Right renal pelvis (tissue), 4 donors: ENCODE measurements at regions not wholly inside any gene's neighbourhood (a gene's known extent, or its start where the extent isn't known, plus 50 kb on each side); places are given as distances from the start of the nearest gene placed in this dataset.
A peak's percentile ranks its signal among the peaks of the same experiment; 100 is the strongest.

Source experiments
- DNase-seq, 4 donors: peaks; one replicate each; pipeline ENCODE4 v3.0.0-alpha.2; 2013; ENCODE audit warnings: low read depth in 4 of 4, low spot score in 3 of 4, missing footprints in 1 of 4

DNA sequence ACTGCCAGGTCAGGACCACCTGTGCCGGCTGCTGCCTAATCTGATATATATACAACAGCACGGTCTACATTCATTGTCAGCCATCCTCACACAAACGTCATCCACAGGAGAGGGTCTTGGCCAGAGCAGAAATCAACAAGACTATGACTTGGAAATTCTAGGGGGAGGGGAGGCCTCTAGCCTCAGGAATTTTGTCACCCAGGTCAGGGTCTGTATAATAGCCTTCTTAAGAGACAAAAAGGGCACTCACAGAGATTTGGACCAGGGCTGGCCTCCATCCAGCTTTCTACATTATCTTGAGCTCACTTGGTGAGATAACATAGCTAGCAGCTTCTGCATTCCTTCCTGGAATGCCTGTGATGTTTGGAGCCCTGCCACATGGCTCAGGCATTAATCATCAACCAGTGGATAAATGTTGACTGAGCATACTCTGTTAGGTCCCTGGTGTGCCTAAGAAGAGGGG is 50.4 kb upstream of the CTIF start:
- peak in 1 of 4 donors; percentile 28 for DNase-seq

DNA sequence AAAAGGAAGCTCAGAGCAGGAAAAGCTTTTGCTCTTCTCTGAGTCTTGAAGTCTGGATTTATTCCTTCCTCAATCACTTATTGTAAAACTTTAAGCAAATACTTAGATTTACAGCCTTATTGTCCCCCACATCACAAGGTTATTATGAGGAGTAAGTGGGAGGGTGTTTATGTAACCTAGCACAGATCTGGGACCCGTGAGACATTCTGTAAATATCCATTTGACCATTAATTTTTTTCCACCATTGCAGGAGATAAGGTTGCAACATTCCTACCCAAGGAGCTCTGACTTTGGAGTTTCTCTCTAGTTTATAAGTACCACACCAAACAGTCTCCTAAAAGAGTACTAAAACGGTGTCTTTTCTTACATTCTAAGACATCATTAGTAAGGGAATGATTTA is 52.1 kb upstream of the CTIF start:
- no peak for DNase-seq

GRCh38 chr18:48485828-48486405 is 52.9 kb upstream of the CTIF start:
- DNase-seq: no peak

DNA sequence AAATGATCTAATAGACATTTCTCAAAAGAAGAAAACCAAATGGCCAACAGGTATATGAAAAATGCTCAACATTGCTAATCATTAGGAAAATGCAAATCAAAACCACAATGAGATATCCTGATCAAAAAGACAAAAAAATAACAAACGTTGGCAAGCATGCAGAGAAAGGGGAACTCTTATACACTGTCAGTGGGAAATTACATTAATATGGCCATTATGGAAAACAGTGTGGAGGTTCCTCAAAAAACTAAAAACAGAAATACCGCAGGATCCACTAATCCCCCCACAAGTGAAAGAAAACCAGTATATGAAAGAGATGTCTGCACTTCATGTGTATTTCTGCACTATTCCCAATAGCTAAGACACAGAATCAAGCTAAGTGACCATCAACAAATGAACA is 57.7 kb upstream of the CTIF start:
- no peak for DNase-seq

DNA sequence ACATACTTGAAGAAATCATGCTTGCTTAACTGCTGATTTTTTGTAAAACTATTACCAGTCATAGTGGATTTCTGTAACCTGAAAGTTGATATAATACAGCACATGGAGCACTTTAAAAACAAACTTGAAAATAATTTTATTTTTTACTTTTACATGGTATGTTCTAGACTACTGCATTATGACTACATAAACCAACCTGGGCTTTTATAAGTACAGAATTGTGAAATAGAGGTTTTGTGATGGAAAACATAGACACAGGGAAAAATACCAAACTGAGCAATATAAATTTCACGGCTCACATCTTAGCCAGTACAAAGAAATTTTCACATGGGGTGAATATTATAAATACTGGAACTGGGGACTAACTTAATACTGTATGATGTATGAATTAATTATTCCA is 59.3 kb upstream of the CTIF start:
- DNase-seq: no peak

- DNase-seq: no peak
These were observed 61.5 kb upstream of the CTIF start for GRCh38 chr18:48477348-48477747.

GRCh38 chr18:48476550-48476917 is 62.3 kb upstream of the CTIF start:
- no peak for DNase-seq

DNA sequence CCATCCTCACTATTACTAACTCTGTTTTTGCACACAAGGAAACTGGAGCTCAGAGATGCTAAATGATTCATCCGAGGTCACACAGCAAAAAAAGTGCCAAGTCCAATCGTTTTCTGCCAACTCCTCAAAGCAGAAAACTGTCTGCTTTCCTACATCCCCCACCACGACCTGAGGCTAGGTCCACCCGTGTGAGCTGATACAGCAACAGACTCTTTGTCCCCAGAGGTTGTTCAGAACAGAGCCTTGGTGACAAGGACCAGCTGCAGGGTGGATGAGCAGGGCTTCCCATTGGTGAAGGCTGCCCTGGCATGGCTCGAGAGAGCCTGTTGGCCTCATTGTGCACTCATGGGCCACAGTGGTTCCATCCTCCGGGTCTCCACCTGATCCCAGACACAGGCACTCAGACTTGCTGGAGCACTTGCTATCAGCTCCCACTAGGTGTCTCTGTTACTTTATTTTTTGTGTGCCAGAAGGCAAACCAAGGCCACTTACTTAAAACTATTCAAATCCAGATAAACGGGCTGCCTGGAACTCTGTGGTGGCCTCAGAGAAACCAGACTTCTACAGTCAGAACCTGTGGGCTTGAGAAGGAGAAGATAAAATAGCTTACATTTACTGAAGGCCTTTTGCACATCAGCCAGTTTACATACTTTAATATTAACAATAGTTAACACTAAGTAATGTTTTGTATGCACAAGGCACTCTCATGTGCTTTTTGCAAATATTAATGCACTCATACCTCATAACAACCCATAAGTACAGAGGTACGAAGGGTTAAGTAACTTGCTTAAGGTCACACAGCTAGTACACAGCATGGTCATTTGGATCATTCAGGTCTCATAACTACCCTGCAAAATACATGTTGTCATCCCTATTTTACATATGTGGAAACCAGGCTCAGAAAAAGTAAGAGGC is 62.9 kb upstream of the CTIF start:
- peak in 1 of 4 donors; percentile 55 for DNase-seq

- no peak for DNase-seq
These were observed 64.6 kb upstream of the ZBTB7C start for GRCh38 chr18:48473816-48474215.

GRCh38 chr18:48472610-48473009 is 63.4 kb upstream of the ZBTB7C start:
- no peak for DNase-seq

DNA sequence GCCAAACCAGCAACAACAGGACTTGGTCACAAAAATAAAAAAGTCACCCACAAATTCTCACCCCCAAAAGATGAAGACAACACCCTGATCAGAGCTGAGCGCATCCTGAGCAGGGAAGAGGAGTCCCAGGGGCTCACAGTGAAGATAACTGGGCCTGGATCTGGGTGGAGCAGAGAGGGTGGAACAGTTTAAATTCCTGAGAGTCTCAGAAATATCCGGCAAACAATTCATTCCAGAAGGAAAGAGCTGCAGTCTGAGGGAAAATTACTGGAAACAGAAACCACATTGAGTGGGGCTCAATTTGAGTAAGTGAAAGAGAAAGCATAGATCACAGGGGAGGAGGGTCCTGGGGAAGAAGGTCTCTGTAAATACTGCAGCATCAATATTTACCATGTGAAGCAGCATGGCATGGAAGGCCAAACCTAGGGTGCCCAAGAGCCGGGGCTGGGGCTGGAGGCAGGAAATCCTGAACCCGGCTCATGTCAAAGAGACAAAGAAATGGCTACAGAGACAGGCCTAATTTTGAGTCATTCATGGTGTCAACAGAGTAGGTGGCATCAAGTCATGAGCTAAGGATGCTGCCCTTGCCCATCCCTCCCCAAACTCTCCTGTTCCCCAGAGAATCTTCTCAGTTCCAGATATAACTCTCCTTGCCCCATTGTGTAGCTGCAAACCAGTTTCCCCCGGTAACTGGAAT is 61.4 kb upstream of the ZBTB7C start:
- no peak for DNase-seq

- no peak for DNase-seq
These were observed 59.0 kb upstream of the ZBTB7C start for GRCh38 chr18:48468151-48468550.

DNA sequence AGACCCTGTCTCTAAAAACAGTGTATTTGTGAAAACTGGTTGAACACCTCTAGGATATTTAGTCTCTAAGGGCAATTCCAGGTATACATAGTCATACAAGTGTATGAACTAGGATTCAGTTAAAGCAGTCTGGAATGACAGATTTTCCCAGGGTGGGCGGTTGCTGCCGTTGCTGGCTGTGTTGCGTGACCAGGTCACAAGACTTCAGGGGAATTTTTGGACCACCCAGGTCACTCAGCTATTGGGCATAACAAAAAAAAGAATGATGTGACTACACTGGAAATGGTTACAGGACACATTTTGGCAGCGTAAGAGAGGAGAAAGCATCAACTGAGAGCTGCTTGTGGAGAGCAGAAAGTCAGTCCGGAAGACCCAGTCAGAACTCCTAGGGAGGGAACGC is 58.0 kb upstream of the ZBTB7C start:
- DNase-seq: no peak

DNA sequence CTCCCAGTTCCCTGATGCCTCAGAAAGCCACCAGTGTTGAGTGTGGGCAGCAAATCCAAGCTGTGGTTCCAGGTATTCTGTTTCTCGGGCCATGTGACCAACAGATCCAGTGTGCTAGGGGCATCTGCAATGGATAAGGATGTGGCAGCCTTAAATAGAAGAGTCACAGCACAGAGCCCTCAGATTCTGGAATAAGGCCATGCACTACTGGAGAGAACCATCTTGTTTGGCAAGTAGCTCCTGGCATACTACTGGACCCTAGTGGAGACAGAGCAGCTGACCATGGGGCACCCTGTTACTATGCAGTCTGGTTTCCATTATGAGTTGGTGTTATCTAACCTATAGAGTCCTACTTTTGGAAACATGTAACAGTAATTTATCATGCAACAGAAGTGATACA is 53.3 kb upstream of the ZBTB7C start:
- no peak for DNase-seq

- no peak for DNase-seq
These were observed 51.9 kb upstream of the ZBTB7C start for GRCh38 chr18:48460929-48461583.

GRCh38 chr18:48459465-48459864 is 50.3 kb upstream of the ZBTB7C start:
- no peak for DNase-seq

DNA sequence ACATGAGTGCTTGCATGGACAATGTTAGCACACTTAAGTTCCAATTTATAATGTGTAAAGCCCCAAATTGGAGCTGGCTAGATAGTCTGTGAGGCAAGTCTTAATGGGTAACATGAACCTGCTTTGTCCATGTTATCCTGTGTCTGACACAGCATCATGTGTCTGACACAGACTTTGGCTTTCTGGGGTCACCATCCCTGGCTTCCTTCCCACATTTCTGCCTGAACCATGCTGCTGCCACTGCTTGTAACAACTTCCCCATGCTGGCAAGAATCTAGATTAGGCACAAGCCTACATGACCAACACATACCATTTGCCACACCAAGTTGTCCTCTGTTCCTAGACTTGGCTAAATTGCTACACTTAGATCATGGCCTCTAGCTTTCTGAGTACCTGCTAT is 49.8 kb upstream of the ZBTB7C start:
- DNase-seq: no peak
